A549 (cell line): ENCODE measurements at regions not wholly inside any gene's neighbourhood (a gene's known extent, or its start where the extent isn't known, plus 50 kb on each side); places are given as distances from the start of the nearest gene placed in this dataset.
"Not testable (repeated sequence)": the region's sequence is repeated elsewhere in the genome, so short reads cannot be mapped to it uniquely, and the experiment has no call there.

Source experiments
- ATAC-seq, 2 experiments: fragments of 200-7000 bp in 1 of 2; fragments of >200 bp in 1 of 2; cut with Nextera tagmentation in 1 of 2; cut with Tn5 transposase in 1 of 2; 3 replicates each; pipeline versions ENCODE4 v1.8.0 to v1.9.1; 2018 to 2020; ENCODE audit warnings: mild to moderate bottlenecking in 1 of 2, moderate library complexity in 1 of 2
- CTCF ChIA-PET: fragments of 300-600 bp; sonication (Branson Sonifier 250); formaldehyde crosslinking; extraction: SDS; loops from one replicate; lab custom pipeline; 2021; ENCODE audit warnings: antibody characterized with exemption, inconsistent platforms; lab: Yijun Ruan, JAX
- POLR2A ChIA-PET: fragments of 350-600 bp; formaldehyde crosslinking; extraction: SDS; loops from one replicate; lab custom pipeline; 2021; ENCODE audit warnings: antibody characterized with exemption, inconsistent platforms; lab: Yijun Ruan, JAX
- DNase-seq, 2 experiments: peaks; one replicate each; pipeline versions ENCODE4 v3.0.0 to v3.0.0-alpha.2; 2011 to 2016; ENCODE audit warnings: low read depth in 1 of 2, low spot score in 1 of 2
- FAIRE-seq: peaks from 2 replicates; lab custom pipeline; 2011; peaks lifted over from hg19 to GRCh38; lab: Jason Lieb, UNC
- H3K27ac ChIP-seq, 2 experiments: fragments of >200 bp; sonication (Bioruptor Twin); formaldehyde crosslinking; 3 replicates each; pipeline ENCODE4 v1.5.1; 2016 to 2017
- H3K4me1 ChIP-seq: fragments of >200 bp; sonication (Bioruptor Twin); formaldehyde crosslinking; 3 replicates; pipeline ENCODE4 v1.6.1; 2016
- H3K4me2 ChIP-seq: fragments of >200 bp; sonication (Bioruptor Twin); formaldehyde crosslinking; 3 replicates; pipeline ENCODE4 v1.6.1; 2016
- H3K4me3 ChIP-seq: fragments of >200 bp; sonication (Bioruptor Twin); formaldehyde crosslinking; 3 replicates; pipeline ENCODE4 v1.5.1; 2016
- H3K9me3 ChIP-seq: fragments of >200 bp; sonication (Bioruptor Twin); formaldehyde crosslinking; 3 replicates; pipeline ENCODE4 v1.6.1; 2016
- CBX2 ChIP-seq: fragments of 200-600 bp; sonication (generic); IDR thresholded peaks from 2 replicates; pipeline ENCODE4 v1.6.1; 2016; ENCODE audit warnings: low read depth, mild to moderate bottlenecking, borderline replicate concordance
- CHD2 ChIP-seq: fragments of 150-350 bp; IDR thresholded peaks from 2 replicates; pipeline ENCODE4 v1.6.1; 2014; ENCODE audit warnings: low read length; ENCODE audit not compliant: partially characterized antibody
- CHD4 ChIP-seq: fragments of 200-600 bp; sonication (generic); IDR thresholded peaks from 2 replicates; pipeline ENCODE4 v1.6.1; 2016; ENCODE audit warnings: antibody characterized with exemption, mild to moderate bottlenecking, borderline replicate concordance
- EHF ChIP-seq: fragments of 250-450 bp; sonication (Bioruptor Pico); IDR thresholded peaks from 2 replicates; pipeline ENCODE4 v1.5.0; 2020; ENCODE audit warnings: mild to moderate bottlenecking
- ESRRA ChIP-seq: fragments of 150-350 bp; IDR thresholded peaks from 2 replicates; pipeline ENCODE4 v1.6.1; 2014; ENCODE audit warnings: mild to moderate bottlenecking, low read length, borderline replicate concordance
- FOSL2 ChIP-seq, 2 experiments: fragments of 450-650 bp in 1 of 2; fragments of >200 bp in 1 of 2; sonication (Bioruptor Twin) in 1 of 2; formaldehyde crosslinking; IDR thresholded peaks; 2 replicates each; pipeline versions ENCODE4 v1.5.0 to v1.6.1; 2016 to 2020; ENCODE audit warnings: mild to moderate bottlenecking in 1 of 2, moderate library complexity in 1 of 2
- GATA3 ChIP-seq: IDR thresholded peaks from 2 replicates; pipeline ENCODE4 v1.6.1; 2012; ENCODE audit warnings: borderline replicate concordance
- HDAC2 ChIP-seq: fragments of 200-600 bp; sonication (generic); IDR thresholded peaks from 2 replicates; pipeline ENCODE4 v1.6.1; 2016
- HEYL ChIP-seq: fragments of 250-450 bp; sonication (Bioruptor Pico); IDR thresholded peaks from 2 replicates; pipeline ENCODE4 v1.8.0; 2021; ENCODE audit warnings: mild to moderate bottlenecking, moderate library complexity
- HOXB13 ChIP-seq: fragments of 250-450 bp; sonication (Bioruptor Pico); IDR thresholded peaks from 2 replicates; pipeline ENCODE4 v1.5.0; 2020; ENCODE audit warnings: low read depth, mild to moderate bottlenecking, moderate library complexity
- MAFK ChIP-seq: fragments of 450-650 bp; IDR thresholded peaks from 2 replicates; pipeline ENCODE4 v1.6.1; 2014; ENCODE audit not compliant: partially characterized antibody
- MAZ ChIP-seq: fragments of 150-350 bp; IDR thresholded peaks from 2 replicates; pipeline ENCODE4 v1.6.1; 2014; ENCODE audit warnings: antibody characterized with exemption, low read depth, low read length, borderline replicate concordance
- NFE2L2 ChIP-seq: fragments of 150-350 bp; conservative IDR thresholded peaks from 2 replicates; pipeline ENCODE4 v1.6.1; 2014; ENCODE audit warnings: low read length
- NPAS2 ChIP-seq: fragments of 250-450 bp; sonication (Bioruptor Pico); IDR thresholded peaks from 2 replicates; pipeline ENCODE4 v1.8.0; 2022; ENCODE audit warnings: mild to moderate bottlenecking, moderate library complexity, borderline replicate concordance
- PHF8 ChIP-seq: fragments of 200-600 bp; sonication (generic); IDR thresholded peaks from 2 replicates; pipeline ENCODE4 v1.6.1; 2016; ENCODE audit warnings: low read depth, mild to moderate bottlenecking, antibody characterized with exemption, moderate library complexity, borderline replicate concordance
- RAD21 ChIP-seq, 2 experiments: fragments of >200 bp in 1 of 2; sonication (Bioruptor Twin) in 1 of 2; formaldehyde crosslinking in 1 of 2; IDR thresholded peaks in 1 of 2; conservative IDR thresholded peaks in 1 of 2; 2 replicates in 1 of 2; 3 replicates in 1 of 2; pipeline ENCODE4 v1.6.1; 2012 to 2018; ENCODE audit warnings: inconsistent platforms in 1 of 2
- RCOR1 ChIP-seq: fragments of 150-350 bp; IDR thresholded peaks from 2 replicates; pipeline ENCODE4 v1.6.1; 2014; ENCODE audit warnings: antibody characterized with exemption, low read length, low read depth
- RNF2 ChIP-seq: fragments of 200-600 bp; sonication (generic); IDR thresholded peaks from 2 replicates; pipeline ENCODE4 v1.6.1; 2016; ENCODE audit warnings: low read depth, mild to moderate bottlenecking, antibody characterized with exemption, moderate library complexity, borderline replicate concordance
- SREBF2 ChIP-seq: fragments of 450-650 bp; IDR thresholded peaks from 2 replicates; pipeline ENCODE4 v1.6.1; 2014; ENCODE audit warnings: mild to moderate bottlenecking, moderate library complexity
- WGBS: methylation state at CpG from one replicate; pipeline ENCODE4 v1.1.6; 2017; ENCODE audit errors: missing lambda C conversion rate; 5-methylcytosine and 5-hydroxymethylcytosine counted together
- TF ChIP-seq, protein P1 (sequence below): fragments of 250-450 bp; sonication (Bioruptor Pico); IDR thresholded peaks from 2 replicates; pipeline ENCODE4 v1.5.0; 2020; ENCODE audit warnings: low read depth, mild to moderate bottlenecking, moderate library complexity
- TF ChIP-seq, protein P2 (sequence below): IDR thresholded peaks from 2 replicates; pipeline ENCODE4 v1.6.1; 2012
- TF ChIP-seq, protein P3 (sequence below): fragments of 250-450 bp; sonication (Bioruptor Pico); IDR thresholded peaks from 2 replicates; pipeline ENCODE4 v1.5.0; 2021; ENCODE audit warnings: mild to moderate bottlenecking, moderate library complexity, borderline replicate concordance
- TF ChIP-seq, protein P4 (sequence below): fragments of 150-350 bp; IDR thresholded peaks from 2 replicates; pipeline ENCODE4 v1.6.1; 2014; ENCODE audit warnings: low read depth, mild to moderate bottlenecking, low read length
- TF ChIP-seq, protein P5 (sequence below): IDR thresholded peaks from 2 replicates; pipeline ENCODE4 v1.6.1; 2012
- TF ChIP-seq, protein P6 (sequence below): fragments of >200 bp; sonication (Bioruptor Twin); formaldehyde crosslinking; IDR thresholded peaks from 2 replicates; pipeline ENCODE4 v1.6.1; 2016

DNA sequence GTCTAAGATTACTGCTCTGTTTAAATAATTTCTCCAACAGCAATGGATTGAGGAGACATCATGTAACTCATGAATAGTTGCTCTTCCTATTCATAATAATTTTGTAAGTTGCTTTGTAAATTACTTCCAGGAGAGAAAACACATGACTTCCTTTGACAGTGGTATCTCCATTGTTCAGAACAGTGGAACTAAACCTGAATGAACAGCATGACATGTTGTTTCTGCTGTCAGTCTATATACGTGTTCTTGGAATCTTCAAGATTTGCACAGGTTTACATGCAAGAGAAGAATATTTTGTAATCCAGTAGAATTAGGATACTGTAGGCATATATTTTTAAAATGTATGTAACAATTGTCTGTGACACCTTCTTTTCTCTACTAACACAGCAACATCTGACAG, 618.8 kb upstream of the GRID2 start:
- TF ChIP-seq NFE2L2 (no peak), RNF2 (no peak), SREBF2 (no peak), RCOR1 (no peak), MAZ (no peak), ESRRA (no peak), GATA3 (no peak), CHD2 (no peak), CBX2 (no peak), HEYL (CRISPR knock-in tag) (no peak)
- TF ChIP-seq, protein P1, sequence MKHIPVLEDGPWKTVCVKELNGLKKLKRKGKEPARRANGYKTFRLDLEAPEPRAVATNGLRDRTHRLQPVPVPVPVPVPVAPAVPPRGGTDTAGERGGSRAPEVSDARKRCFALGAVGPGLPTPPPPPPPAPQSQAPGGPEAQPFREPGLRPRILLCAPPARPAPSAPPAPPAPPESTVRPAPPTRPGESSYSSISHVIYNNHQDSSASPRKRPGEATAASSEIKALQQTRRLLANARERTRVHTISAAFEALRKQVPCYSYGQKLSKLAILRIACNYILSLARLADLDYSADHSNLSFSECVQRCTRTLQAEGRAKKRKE (CRISPR knock-in tag) = no peak
- TF ChIP-seq, protein P2, sequence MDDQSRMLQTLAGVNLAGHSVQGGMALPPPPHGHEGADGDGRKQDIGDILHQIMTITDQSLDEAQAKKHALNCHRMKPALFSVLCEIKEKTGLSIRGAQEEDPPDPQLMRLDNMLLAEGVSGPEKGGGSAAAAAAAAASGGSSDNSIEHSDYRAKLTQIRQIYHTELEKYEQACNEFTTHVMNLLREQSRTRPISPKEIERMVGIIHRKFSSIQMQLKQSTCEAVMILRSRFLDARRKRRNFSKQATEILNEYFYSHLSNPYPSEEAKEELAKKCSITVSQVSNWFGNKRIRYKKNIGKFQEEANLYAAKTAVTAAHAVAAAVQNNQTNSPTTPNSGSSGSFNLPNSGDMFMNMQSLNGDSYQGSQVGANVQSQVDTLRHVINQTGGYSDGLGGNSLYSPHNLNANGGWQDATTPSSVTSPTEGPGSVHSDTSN = no peak
- TF ChIP-seq, all 56 proteins: peak for 0
- Histone ChIP-seq H3K4me2 (no peak overlapping the region), H3K27ac (no peak overlapping the region), H3K4me3 (no peak overlapping the region), H3K9me3 (no peaks in the 10 kb centered on the region), H3K4me1 (no peaks in the 10 kb centered on the region)
- POLR2A ChIA-PET = no interaction called here
- CTCF ChIA-PET = no interaction called here
- WGBS = 7% methylated on average over 1 of the region's 1 CpG
- FAIRE-seq (no peak), DNase-seq (no peak), ATAC-seq (no peak)

DNA sequence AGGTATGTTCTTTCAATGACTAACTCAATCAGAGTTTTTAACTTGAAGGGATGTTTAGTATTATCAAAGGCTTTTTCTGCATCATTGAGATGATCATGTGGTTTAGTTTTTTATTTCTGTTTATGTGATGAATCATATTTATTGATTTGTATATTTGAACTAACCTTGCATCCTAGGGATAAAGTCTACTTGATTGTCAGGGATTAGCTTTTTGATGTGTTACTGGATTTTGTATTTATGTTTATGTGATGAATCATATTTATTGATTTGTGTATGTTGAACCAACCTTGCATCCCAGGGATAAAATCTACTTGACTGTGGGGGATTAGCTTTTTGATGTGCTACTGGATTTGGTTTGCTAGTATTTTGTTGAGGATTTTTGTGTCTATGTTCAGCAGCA, 615.4 kb upstream of the GRID2 start:
- no peak for DNase-seq
- H3K4me3 ChIP-seq = no peak overlapping the region
- TF ChIP-seq, protein P3, sequence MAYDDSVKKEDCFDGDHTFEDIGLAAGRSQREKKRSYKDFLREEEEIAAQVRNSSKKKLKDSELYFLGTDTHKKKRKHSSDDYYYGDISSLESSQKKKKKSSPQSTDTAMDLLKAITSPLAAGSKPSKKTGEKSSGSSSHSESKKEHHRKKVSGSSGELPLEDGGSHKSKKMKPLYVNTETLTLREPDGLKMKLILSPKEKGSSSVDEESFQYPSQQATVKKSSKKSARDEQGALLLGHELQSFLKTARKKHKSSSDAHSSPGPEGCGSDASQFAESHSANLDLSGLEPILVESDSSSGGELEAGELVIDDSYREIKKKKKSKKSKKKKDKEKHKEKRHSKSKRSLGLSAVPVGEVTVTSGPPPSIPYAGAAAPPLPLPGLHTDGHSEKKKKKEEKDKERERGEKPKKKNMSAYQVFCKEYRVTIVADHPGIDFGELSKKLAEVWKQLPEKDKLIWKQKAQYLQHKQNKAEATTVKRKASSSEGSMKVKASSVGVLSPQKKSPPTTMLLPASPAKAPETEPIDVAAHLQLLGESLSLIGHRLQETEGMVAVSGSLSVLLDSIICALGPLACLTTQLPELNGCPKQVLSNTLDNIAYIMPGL (CRISPR knock-in tag) = no peak
- TF ChIP-seq FOSL2 (IDR thresholded peaks at IDR 0.05) (no peak), FOSL2 (CRISPR knock-in tag; IDR thresholded peaks at IDR 0.05) (no peak), HOXB13 (CRISPR knock-in tag) (no peak), CHD2 (no peak), EHF (CRISPR knock-in tag) (no peak), PHF8 (no peak), HDAC2 (no peak), RAD21 (conservative IDR thresholded peaks at IDR 0.05 in 1 of 2, IDR thresholded peaks at IDR 0.05 in 1 of 2) (no peak), CHD4 (no peak), MAFK (no peak), RCOR1 (no peak), NPAS2 (CRISPR knock-in tag) (no peak), NFE2L2 (no peak)
- TF ChIP-seq, protein P1 (CRISPR knock-in tag) = no peak
- TF ChIP-seq, protein P4, sequence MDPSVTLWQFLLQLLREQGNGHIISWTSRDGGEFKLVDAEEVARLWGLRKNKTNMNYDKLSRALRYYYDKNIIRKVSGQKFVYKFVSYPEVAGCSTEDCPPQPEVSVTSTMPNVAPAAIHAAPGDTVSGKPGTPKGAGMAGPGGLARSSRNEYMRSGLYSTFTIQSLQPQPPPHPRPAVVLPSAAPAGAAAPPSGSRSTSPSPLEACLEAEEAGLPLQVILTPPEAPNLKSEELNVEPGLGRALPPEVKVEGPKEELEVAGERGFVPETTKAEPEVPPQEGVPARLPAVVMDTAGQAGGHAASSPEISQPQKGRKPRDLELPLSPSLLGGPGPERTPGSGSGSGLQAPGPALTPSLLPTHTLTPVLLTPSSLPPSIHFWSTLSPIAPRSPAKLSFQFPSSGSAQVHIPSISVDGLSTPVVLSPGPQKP = no peak
- TF ChIP-seq, protein P5, sequence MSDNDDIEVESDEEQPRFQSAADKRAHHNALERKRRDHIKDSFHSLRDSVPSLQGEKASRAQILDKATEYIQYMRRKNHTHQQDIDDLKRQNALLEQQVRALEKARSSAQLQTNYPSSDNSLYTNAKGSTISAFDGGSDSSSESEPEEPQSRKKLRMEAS = no peak
- TF ChIP-seq, protein P6, sequence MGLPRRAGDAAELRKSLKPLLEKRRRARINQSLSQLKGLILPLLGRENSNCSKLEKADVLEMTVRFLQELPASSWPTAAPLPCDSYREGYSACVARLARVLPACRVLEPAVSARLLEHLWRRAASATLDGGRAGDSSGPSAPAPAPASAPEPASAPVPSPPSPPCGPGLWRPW = no peak
- TF ChIP-seq, all 56 proteins: peak for 0
- ChIA-PET CTCF (no interaction called here), POLR2A (no interaction called here)
- FAIRE-seq = no peak
- no peaks in the 10 kb centered on the region for H3K4me1 ChIP-seq
- H3K27ac ChIP-seq = no peak overlapping the region
- H3K4me2 ChIP-seq = no peak overlapping the region
- ATAC-seq = no peak
- no peaks in the 10 kb centered on the region for H3K9me3 ChIP-seq

DNA sequence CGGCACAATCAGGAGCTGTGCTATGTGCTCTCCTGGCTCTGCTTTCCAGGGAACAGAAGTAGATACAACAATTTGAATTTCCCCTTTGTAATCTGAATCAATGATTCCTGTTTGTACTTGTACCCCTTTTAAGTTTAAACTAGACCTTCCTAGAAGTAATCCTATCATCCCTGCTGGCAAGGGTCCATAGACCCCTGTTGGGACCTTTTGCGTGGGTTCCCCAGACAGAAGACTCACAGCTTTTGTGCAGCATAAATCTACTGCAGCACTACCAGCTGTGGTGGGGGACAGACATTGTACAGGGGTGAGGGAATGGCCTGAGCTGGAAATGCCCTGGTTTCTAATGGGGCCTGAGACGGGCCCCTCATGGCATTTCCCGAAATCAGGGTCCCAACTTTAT, 604.1 kb upstream of the GRID2 start:
- 2% methylated on average over 4 of the region's 4 CpGs for WGBS
- H3K4me3 ChIP-seq, POLR2A ChIA-PET, H3K4me1 ChIP-seq, H3K27ac ChIP-seq, H3K9me3 ChIP-seq, ATAC-seq, DNase-seq, FAIRE-seq, CTCF ChIA-PET, H3K4me2 ChIP-seq: not testable (repeated sequence)
